MM.1S (cell line): ENCODE measurements at regions not wholly inside any gene's neighbourhood (a gene's known extent, or its start where the extent isn't known, plus 50 kb on each side); places are given as distances from the start of the nearest gene placed in this dataset.

Experiments used
- CTCF ChIP-seq: fragments of 300-600 bp; sonication (generic); IDR thresholded peaks from 2 replicates; pipeline ENCODE4 v1.5.1; 2016; ENCODE audit warnings: antibody characterized with exemption, low read length, mixed read lengths
- EZH2phosphoT487 ChIP-seq: fragments of 300-600 bp; sonication (generic); IDR thresholded peaks from 2 replicates; pipeline ENCODE4 v1.6.1; 2018; ENCODE audit warnings: antibody characterized with exemption, low read length

GRCh38 chr13:107822006-107822405, 393.3 kb downstream of the LIG4 start:
- TF ChIP-seq EZH2phosphoT487 (no peak), CTCF (no peak)
